ENCODE measurements at regions not wholly inside any gene's neighbourhood (a gene's known extent, or its start where the extent isn't known, plus 50 kb on each side); places are given as distances from the start of the nearest gene placed in this dataset.

GRCh38 chr9:113785334-113785733 is 90.8 kb upstream of the ZNF618 start:
- no peak overlapping the region for H4K91ac ChIP-seq (ENCODE audit: low read depth, low read length)
- WGBS (ENCODE audit: extremely low coverage, insufficient coverage, insufficient read length): no CpG with 5 or more reads among the region's 6 CpGs
- no peak overlapping the region for H2BK120ac ChIP-seq (ENCODE audit: insufficient read depth, low read length, poor library complexity)
- no peaks in the 10 kb centered on the region for H3K36me3 ChIP-seq (ENCODE audit: control insufficient read depth in 1 of 2, insufficient read depth in 2 of 2, low read length in 2 of 2)
- H3K79me1 ChIP-seq (ENCODE audit: low read length): no peaks in the 10 kb centered on the region
- H3K79me2 ChIP-seq (ENCODE audit: control insufficient read depth, insufficient read depth, low read length, poor library complexity): no peaks in the 10 kb centered on the region
- H3K14ac ChIP-seq (ENCODE audit: low read length): no peak overlapping the region
- no peaks in the 10 kb centered on the region for H3K4me1 ChIP-seq (ENCODE audit: control insufficient read depth in 1 of 2, insufficient read depth in 2 of 2, low read length in 2 of 2)
- no peak overlapping the region for H3K18ac ChIP-seq (ENCODE audit: low read length)
- H2AK5ac ChIP-seq (ENCODE audit: low read length): no peak overlapping the region
- no peak overlapping the region for H3K27ac ChIP-seq (ENCODE audit: low read depth, low read length)
- no peak overlapping the region for H4K8ac ChIP-seq (ENCODE audit: low read depth, low read length)
- H2AFZ ChIP-seq (ENCODE audit: insufficient read depth, low read length, poor library complexity): no peak overlapping the region
- H2BK5ac ChIP-seq (ENCODE audit: low read depth, low read length, poor library complexity): no peak overlapping the region
- no peak overlapping the region for H3K4ac ChIP-seq (ENCODE audit: low read depth, low read length)
- no peak overlapping the region for H3K4me3 ChIP-seq (ENCODE audit: low read depth, low read length)
- no peak overlapping the region for H3K4me2 ChIP-seq (ENCODE audit: low read length)
- no peak overlapping the region for H4K12ac ChIP-seq (ENCODE audit: low read depth, low read length)
- no peak overlapping the region for H3K9ac ChIP-seq (ENCODE audit: low read length)
- DNase-seq: no peak
- no peak overlapping the region for H2BK12ac ChIP-seq (ENCODE audit: low read length)
- no peaks in the 10 kb centered on the region for H3K9me3 ChIP-seq (ENCODE audit: insufficient read depth, low read depth, low read length)
- H3K27me3 ChIP-seq (ENCODE audit: insufficient read depth, low read length): no peaks in the 10 kb centered on the region
- H3K23ac ChIP-seq (ENCODE audit: low read length): no peak overlapping the region

- no CpG with 5 or more reads among the region's 4 CpGs for WGBS (ENCODE audit: extremely low coverage, insufficient coverage, insufficient read length)
These were observed 90.0 kb upstream of the ZNF618 start for GRCh38 chr9:113786071-113786470.

GRCh38 chr9:113787871-113788270 is 88.2 kb upstream of the ZNF618 start:
- DNase-seq: no peak

More at GRCh38 chr9:113786071-113786470, 90.0 kb upstream of the ZNF618 start:
- no peaks in the 10 kb centered on the region for H3K36me3 ChIP-seq (ENCODE audit: control insufficient read depth in 1 of 2, insufficient read depth in 2 of 2, low read length in 2 of 2)
- no peak overlapping the region for H2AK5ac ChIP-seq (ENCODE audit: low read length)
- H3K4me3 ChIP-seq (ENCODE audit: low read depth, low read length): no peak overlapping the region
- H3K4me2 ChIP-seq (ENCODE audit: low read length): no peak overlapping the region
- no peak overlapping the region for H3K9ac ChIP-seq (ENCODE audit: low read length)
- no peak overlapping the region for H2BK12ac ChIP-seq (ENCODE audit: low read length)
- no peak overlapping the region for H4K91ac ChIP-seq (ENCODE audit: low read depth, low read length)
- H2BK5ac ChIP-seq (ENCODE audit: low read depth, low read length, poor library complexity): no peak overlapping the region
- no peaks in the 10 kb centered on the region for H3K79me2 ChIP-seq (ENCODE audit: control insufficient read depth, insufficient read depth, low read length, poor library complexity)
- no peak overlapping the region for H4K12ac ChIP-seq (ENCODE audit: low read depth, low read length)
- no peak overlapping the region for H3K4ac ChIP-seq (ENCODE audit: low read depth, low read length)
- H2AFZ ChIP-seq (ENCODE audit: insufficient read depth, low read length, poor library complexity): no peak overlapping the region
- no peak for DNase-seq
- no peak overlapping the region for H2BK120ac ChIP-seq (ENCODE audit: insufficient read depth, low read length, poor library complexity)
- no peak overlapping the region for H3K14ac ChIP-seq (ENCODE audit: low read length)
- no peak overlapping the region for H3K18ac ChIP-seq (ENCODE audit: low read length)
- no peak overlapping the region for H3K23ac ChIP-seq (ENCODE audit: low read length)
- no peaks in the 10 kb centered on the region for H3K79me1 ChIP-seq (ENCODE audit: low read length)
- H4K8ac ChIP-seq (ENCODE audit: low read depth, low read length): no peak overlapping the region
- no peak overlapping the region for H3K27ac ChIP-seq (ENCODE audit: low read depth, low read length)
- no peaks in the 10 kb centered on the region for H3K27me3 ChIP-seq (ENCODE audit: insufficient read depth, low read length)
- no peaks in the 10 kb centered on the region for H3K9me3 ChIP-seq (ENCODE audit: insufficient read depth, low read depth, low read length)
- no peaks in the 10 kb centered on the region for H3K4me1 ChIP-seq (ENCODE audit: control insufficient read depth in 1 of 2, insufficient read depth in 2 of 2, low read length in 2 of 2)

GRCh38 chr9:113788616-113789330 is 87.3 kb upstream of the ZNF618 start:
- no peaks in the 10 kb centered on the region for H3K79me2 ChIP-seq (ENCODE audit: control insufficient read depth, insufficient read depth, low read length, poor library complexity)
- no peak overlapping the region for H3K4me2 ChIP-seq (ENCODE audit: low read length)
- H2AK5ac ChIP-seq (ENCODE audit: low read length): no peak overlapping the region
- no peak overlapping the region for H3K4me3 ChIP-seq (ENCODE audit: low read depth, low read length)
- H3K9ac ChIP-seq (ENCODE audit: low read length): no peak overlapping the region
- no peak overlapping the region for H2BK120ac ChIP-seq (ENCODE audit: insufficient read depth, low read length, poor library complexity)
- no CpG with 5 or more reads among the region's 10 CpGs for WGBS (ENCODE audit: extremely low coverage, insufficient coverage, insufficient read length)
- H3K18ac ChIP-seq (ENCODE audit: low read length): no peak overlapping the region
- H2AFZ ChIP-seq (ENCODE audit: insufficient read depth, low read length, poor library complexity): no peak overlapping the region
- no peak overlapping the region for H3K14ac ChIP-seq (ENCODE audit: low read length)
- H3K79me1 ChIP-seq (ENCODE audit: low read length): no peaks in the 10 kb centered on the region
- H3K27me3 ChIP-seq (ENCODE audit: insufficient read depth, low read length): no peaks in the 10 kb centered on the region
- H4K8ac ChIP-seq (ENCODE audit: low read depth, low read length): no peak overlapping the region
- H3K23ac ChIP-seq (ENCODE audit: low read length): no peak overlapping the region
- no peak overlapping the region for H3K27ac ChIP-seq (ENCODE audit: low read depth, low read length)
- no peak overlapping the region for H4K12ac ChIP-seq (ENCODE audit: low read depth, low read length)
- DNase-seq: no peak
- no peaks in the 10 kb centered on the region for H3K36me3 ChIP-seq (ENCODE audit: control insufficient read depth in 1 of 2, insufficient read depth in 2 of 2, low read length in 2 of 2)
- H4K91ac ChIP-seq (ENCODE audit: low read depth, low read length): no peak overlapping the region
- no peak overlapping the region for H2BK5ac ChIP-seq (ENCODE audit: low read depth, low read length, poor library complexity)
- H3K4me1 ChIP-seq (ENCODE audit: control insufficient read depth in 1 of 2, insufficient read depth in 2 of 2, low read length in 2 of 2): no peaks in the 10 kb centered on the region
- peaks cover 2% of the 10 kb centered on the region for H3K9me3 ChIP-seq (ENCODE audit: insufficient read depth, low read depth, low read length)
- no peak overlapping the region for H3K4ac ChIP-seq (ENCODE audit: low read depth, low read length)
- H2BK12ac ChIP-seq (ENCODE audit: low read length): no peak overlapping the region

More at GRCh38 chr9:113787871-113788270, 88.2 kb upstream of the ZNF618 start:
- Histone ChIP-seq H2AFZ (ENCODE audit: insufficient read depth, low read length, poor library complexity) (no peak overlapping the region), H3K79me2 (ENCODE audit: control insufficient read depth, insufficient read depth, low read length, poor library complexity) (no peaks in the 10 kb centered on the region), H3K18ac (ENCODE audit: low read length) (no peak overlapping the region), H2BK5ac (ENCODE audit: low read depth, low read length, poor library complexity) (no peak overlapping the region), H3K4me3 (ENCODE audit: low read depth, low read length) (no peak overlapping the region), H4K8ac (ENCODE audit: low read depth, low read length) (no peak overlapping the region), H3K36me3 (ENCODE audit: control insufficient read depth in 1 of 2, insufficient read depth in 2 of 2, low read length in 2 of 2) (no peaks in the 10 kb centered on the region), H3K9me3 (ENCODE audit: insufficient read depth, low read depth, low read length) (peaks cover 2% of the 10 kb centered on the region), H2BK12ac (ENCODE audit: low read length) (no peak overlapping the region), H3K9ac (ENCODE audit: low read length) (no peak overlapping the region), H3K79me1 (ENCODE audit: low read length) (no peaks in the 10 kb centered on the region), H3K4me2 (ENCODE audit: low read length) (no peak overlapping the region), H3K27me3 (ENCODE audit: insufficient read depth, low read length) (no peaks in the 10 kb centered on the region), H3K27ac (ENCODE audit: low read depth, low read length) (no peak overlapping the region), H2BK120ac (ENCODE audit: insufficient read depth, low read length, poor library complexity) (no peak overlapping the region), H3K14ac (ENCODE audit: low read length) (no peak overlapping the region), H3K4ac (ENCODE audit: low read depth, low read length) (no peak overlapping the region), H3K23ac (ENCODE audit: low read length) (no peak overlapping the region), H3K4me1 (ENCODE audit: control insufficient read depth in 1 of 2, insufficient read depth in 2 of 2, low read length in 2 of 2) (no peaks in the 10 kb centered on the region), H4K91ac (ENCODE audit: low read depth, low read length) (no peak overlapping the region), H4K12ac (ENCODE audit: low read depth, low read length) (no peak overlapping the region), H2AK5ac (ENCODE audit: low read length) (no peak overlapping the region)
- no CpG with 5 or more reads among the region's 8 CpGs for WGBS (ENCODE audit: extremely low coverage, insufficient coverage, insufficient read length)
